B cell (primary cell): ENCODE measurements at regions not wholly inside any gene's neighbourhood (a gene's known extent, or its start where the extent isn't known, plus 50 kb on each side); places are given as distances from the start of the nearest gene placed in this dataset.

Experiments
- ATAC-seq: fragments of 200-7000 bp; cut with Tn5 transposase; one replicate; pipeline ENCODE4 v1.10.0; 2021; ENCODE audit warnings: low read depth, mild to moderate bottlenecking, moderate number of reproducible peaks, moderate library complexity
- CTCF ChIA-PET: fragments of 350-600 bp; sonication (Branson Sonifier 250); formaldehyde crosslinking; loops from one replicate; lab custom pipeline; 2021; ENCODE audit warnings: antibody characterized with exemption, inconsistent platforms; lab: Charles Lee
- POLR2A ChIA-PET: fragments of 350-600 bp; sonication (Branson Sonifier 250); formaldehyde crosslinking; loops from one replicate; lab custom pipeline; 2021; ENCODE audit warnings: antibody characterized with exemption; lab: Charles Lee
- DNase-seq: peaks from one replicate; pipeline ENCODE4 v3.0.0; 2013
- H2AFZ ChIP-seq: 2 replicates; pipeline ENCODE4 v1.6.1; 2012; ENCODE audit warnings: mild to moderate bottlenecking, low read depth, low read length; ENCODE audit not compliant: insufficient read depth, poor library complexity, severe bottlenecking
- H3K27ac ChIP-seq, 2 donors: 1 replicate in 1 of 2; 2 replicates in 1 of 2; pipeline ENCODE4 v1.5.1; 2012 to 2013; ENCODE audit warnings: low read length in 2 of 2, mild to moderate bottlenecking in 2 of 2, moderate library complexity in 1 of 2
- H3K27me3 ChIP-seq, 4 experiments: fragments of 200-600 bp in 1 of 4; sonication (generic) in 1 of 4; replicated peaks in 1 of 4; 1 replicate in 2 of 4; 2 replicates in 2 of 4; pipeline versions ENCODE4 v1.6.1 to v1.7.0; 2013 to 2016; ENCODE audit warnings: low read length in 3 of 4, mild to moderate bottlenecking in 2 of 4, mixed read lengths in 1 of 4, moderate library complexity in 1 of 4; ENCODE audit not compliant: insufficient read depth in 4 of 4, control insufficient read depth in 3 of 4; ENCODE audit errors: control extremely low read depth in 1 of 4
- H3K36me3 ChIP-seq, 2 experiments: replicated peaks in 1 of 2; 1 replicate in 1 of 2; 2 replicates in 1 of 2; pipeline versions ENCODE4 v1.6.1 to v1.7.1; 2013; ENCODE audit warnings: low read length in 1 of 2; ENCODE audit not compliant: insufficient read depth in 2 of 2, control insufficient read depth in 1 of 2; ENCODE audit errors: control extremely low read depth in 1 of 2, extremely low read depth in 1 of 2
- H3K4me1 ChIP-seq, 2 donors: fragments of 200-600 bp in 1 of 2; sonication (generic) in 1 of 2; 1 replicate in 1 of 2; 2 replicates in 1 of 2; pipeline versions ENCODE4 v1.5.1 to v1.6.1; 2013 to 2017; ENCODE audit warnings: low read length in 2 of 2; ENCODE audit not compliant: control insufficient read depth in 2 of 2, insufficient read depth in 2 of 2
- H3K4me2 ChIP-seq: replicated peaks from 2 replicates; pipeline ENCODE3; 2012; ENCODE audit warnings: mild to moderate bottlenecking, low read depth, low read length; ENCODE audit not compliant: poor library complexity, severe bottlenecking
- H3K4me3 ChIP-seq, 5 experiments: fragments of 200-600 bp in 1 of 5; sonication (generic) in 1 of 5; 1 replicate in 3 of 5; 2 replicates in 2 of 5; pipeline versions ENCODE4 v1.5.1 to v1.7.0; 2011 to 2016; ENCODE audit warnings: low read length in 4 of 5, mild to moderate bottlenecking in 4 of 5, low read depth in 2 of 5, control low read depth in 1 of 5, moderate library complexity in 1 of 5; ENCODE audit not compliant: insufficient read depth in 1 of 5; ENCODE audit errors: control extremely low read depth in 1 of 5, extremely low read depth in 1 of 5
- H3K79me2 ChIP-seq: fragments of 200-600 bp; sonication (generic); one replicate; pipeline ENCODE4 v1.6.0; 2016; ENCODE audit warnings: low read length; ENCODE audit not compliant: control insufficient read depth, insufficient read depth
- H3K9ac ChIP-seq: fragments of 200-600 bp; sonication (generic); 2 replicates; pipeline ENCODE4 v1.6.1; 2017; ENCODE audit warnings: mild to moderate bottlenecking, low read length, moderate library complexity
- H3K9me3 ChIP-seq, 3 donors: one replicate each; pipeline versions ENCODE4 v1.6.1 to v1.7.1; 2013; ENCODE audit warnings: low read length in 2 of 3; ENCODE audit not compliant: control insufficient read depth in 2 of 3, insufficient read depth in 1 of 3; ENCODE audit errors: control extremely low read depth in 1 of 3
- H4K20me1 ChIP-seq: 2 replicates; pipeline ENCODE4 v1.6.0; 2012; ENCODE audit warnings: mild to moderate bottlenecking, low read length; ENCODE audit not compliant: insufficient read depth, control insufficient read depth, poor library complexity, severe bottlenecking
- H3K27ac Mint-ChIP-seq: one replicate; pipeline ENCODE4 v1.8.0; 2021; ENCODE audit warnings: mixed read lengths
- H3K27me3 Mint-ChIP-seq: one replicate; pipeline ENCODE4 v1.8.0; 2021; ENCODE audit warnings: mixed read lengths
- H3K4me1 Mint-ChIP-seq: one replicate; pipeline ENCODE4 v1.8.0; 2021; ENCODE audit warnings: mixed read lengths
- H3K4me3 Mint-ChIP-seq: one replicate; pipeline ENCODE4 v1.8.0; 2021; ENCODE audit warnings: mixed read lengths
- H3K9me3 Mint-ChIP-seq: one replicate; pipeline ENCODE4 v1.8.0; 2022; ENCODE audit warnings: mixed read lengths; ENCODE audit not compliant: insufficient read depth
- EZH2 ChIP-seq: IDR thresholded peaks from 2 replicates; pipeline ENCODE4 v1.6.1; 2012; ENCODE audit warnings: borderline replicate concordance, low read depth, mild to moderate bottlenecking, moderate library complexity, low read length; ENCODE audit not compliant: insufficient read depth, poor library complexity, severe bottlenecking
- WGBS: methylation state at CpG from one replicate; pipeline ENCODE4 v1.1.5; 2013; ENCODE audit warnings: missing lambda C conversion rate; ENCODE audit not compliant: insufficient coverage; 5-methylcytosine and 5-hydroxymethylcytosine counted together
- intact Hi-C: fragments of 100-400 bp; cut with micrococcal nuclease; formaldehyde crosslinking; loops from one replicate; pipeline ENCODE4 v1.10.0; 2022
- TF ChIP-seq, protein P1 (sequence below): fragments of 200-600 bp; IDR thresholded peaks from one replicate; pipeline ENCODE4 v1.8.0; 2022; ENCODE audit warnings: antibody characterized with exemption, mild to moderate bottlenecking

DNA sequence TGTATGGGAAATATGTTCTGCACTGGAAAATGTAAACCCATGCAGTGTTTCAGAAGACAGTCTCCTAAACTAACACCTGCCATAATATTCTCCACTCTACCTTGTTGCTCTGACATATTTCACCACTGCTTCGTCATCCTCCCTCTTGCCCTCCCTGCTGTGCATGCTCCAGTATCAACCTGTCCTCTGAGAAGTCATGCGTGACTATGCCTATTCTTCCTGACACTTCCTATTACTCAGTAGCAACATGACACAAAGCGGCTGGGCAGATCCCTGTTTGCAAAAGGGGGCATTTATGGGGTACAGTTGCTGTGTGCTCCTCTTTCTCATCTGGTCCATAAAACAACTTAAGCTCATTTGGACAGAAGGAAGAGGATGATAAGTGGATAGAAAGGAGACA, 805.6 kb upstream of the EEF2KMT start:
- no peaks in the 10 kb centered on the region for H3K36me3 ChIP-seq
- H3K4me1 Mint-ChIP-seq = no peaks in the 10 kb centered on the region
- no peak for DNase-seq
- no peak overlapping the region for H3K4me3 ChIP-seq
- TF ChIP-seq, protein P1, sequence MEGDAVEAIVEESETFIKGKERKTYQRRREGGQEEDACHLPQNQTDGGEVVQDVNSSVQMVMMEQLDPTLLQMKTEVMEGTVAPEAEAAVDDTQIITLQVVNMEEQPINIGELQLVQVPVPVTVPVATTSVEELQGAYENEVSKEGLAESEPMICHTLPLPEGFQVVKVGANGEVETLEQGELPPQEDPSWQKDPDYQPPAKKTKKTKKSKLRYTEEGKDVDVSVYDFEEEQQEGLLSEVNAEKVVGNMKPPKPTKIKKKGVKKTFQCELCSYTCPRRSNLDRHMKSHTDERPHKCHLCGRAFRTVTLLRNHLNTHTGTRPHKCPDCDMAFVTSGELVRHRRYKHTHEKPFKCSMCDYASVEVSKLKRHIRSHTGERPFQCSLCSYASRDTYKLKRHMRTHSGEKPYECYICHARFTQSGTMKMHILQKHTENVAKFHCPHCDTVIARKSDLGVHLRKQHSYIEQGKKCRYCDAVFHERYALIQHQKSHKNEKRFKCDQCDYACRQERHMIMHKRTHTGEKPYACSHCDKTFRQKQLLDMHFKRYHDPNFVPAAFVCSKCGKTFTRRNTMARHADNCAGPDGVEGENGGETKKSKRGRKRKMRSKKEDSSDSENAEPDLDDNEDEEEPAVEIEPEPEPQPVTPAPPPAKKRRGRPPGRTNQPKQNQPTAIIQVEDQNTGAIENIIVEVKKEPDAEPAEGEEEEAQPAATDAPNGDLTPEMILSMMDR = no peak
- no peak for TF ChIP-seq EZH2
- CTCF ChIA-PET = no interaction called here
- no peaks in the 10 kb centered on the region for H3K79me2 ChIP-seq
- no peak overlapping the region for H3K27ac ChIP-seq
- H3K4me2 ChIP-seq = no peak overlapping the region
- no peak overlapping the region for H2AFZ ChIP-seq
- WGBS = 100% methylated on average over 1 of the region's 3 CpGs
- no peaks in the 10 kb centered on the region for H3K27me3 Mint-ChIP-seq
- intact Hi-C loops = no loop called here
- H4K20me1 ChIP-seq = no peaks in the 10 kb centered on the region
- no peak overlapping the region for H3K4me3 Mint-ChIP-seq
- peaks cover 11% of the 10 kb centered on the region for H3K9me3 Mint-ChIP-seq
- no peak for ATAC-seq
- H3K9me3 ChIP-seq = peaks cover 0 to 14% (median 0%) of the 10 kb centered on the region in 3 donors
- H3K4me1 ChIP-seq = no peaks in the 10 kb centered on the region
- no peak overlapping the region for H3K9ac ChIP-seq
- POLR2A ChIA-PET = no interaction called here
- no peak overlapping the region for H3K27ac Mint-ChIP-seq
- no peaks in the 10 kb centered on the region for H3K27me3 ChIP-seq

DNA sequence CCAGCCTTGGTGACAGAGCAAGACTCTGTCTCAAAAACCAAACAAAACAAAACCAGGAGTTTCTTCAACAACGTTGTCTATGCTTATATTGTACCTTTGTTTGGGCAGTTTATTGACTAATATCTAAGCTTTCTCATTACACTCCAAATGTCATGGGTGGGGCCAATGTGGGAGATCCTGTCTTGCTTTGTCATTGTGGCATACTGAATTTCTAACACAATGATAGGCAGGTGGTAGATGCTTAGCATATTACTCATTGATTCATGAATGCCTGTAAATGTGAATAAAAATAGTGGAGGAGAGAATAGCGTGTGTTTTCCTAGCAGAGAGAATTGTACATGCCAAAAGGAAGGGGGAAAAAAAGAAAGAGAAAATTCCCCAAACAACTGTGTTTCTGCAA, 802.5 kb upstream of the EEF2KMT start:
- Mint-ChIP-seq H3K27ac (no peak overlapping the region), H3K4me1 (no peaks in the 10 kb centered on the region), H3K4me3 (no peak overlapping the region), H3K9me3 (peaks cover 15% of the 10 kb centered on the region), H3K27me3 (no peaks in the 10 kb centered on the region)
- TF ChIP-seq, protein P1 = no peak
- ATAC-seq (no peak), DNase-seq (no peak)
- Histone ChIP-seq H4K20me1 (no peaks in the 10 kb centered on the region), H3K4me3 (no peak overlapping the region), H3K4me2 (no peak overlapping the region), H3K79me2 (no peaks in the 10 kb centered on the region), H3K27ac (no peak overlapping the region), H3K9ac (no peak overlapping the region), H2AFZ (no peak overlapping the region), H3K27me3 (no peaks in the 10 kb centered on the region), H3K36me3 (no peaks in the 10 kb centered on the region), H3K4me1 (no peaks in the 10 kb centered on the region), H3K9me3 (peaks cover 0 to 14% (median 0%) of the 10 kb centered on the region in 3 donors)
- intact Hi-C loops = no loop called here
- no CpG with 5 or more reads among the region's 2 CpGs for WGBS
- POLR2A ChIA-PET = no interaction called here
- CTCF ChIA-PET = interaction anchor here (0.6 kb wide), 1 partner anchor 25 kb away, joined by 4 read pairs; no protein-coding TSS in a partner anchor
